Loucy (cell line): ENCODE measurements at regions not wholly inside any gene's neighbourhood (a gene's known extent, or its start where the extent isn't known, plus 50 kb on each side); places are given as distances from the start of the nearest gene placed in this dataset.

Source experiments
- H2AFZ ChIP-seq: fragments of 200-600 bp; sonication (generic); 2 replicates; pipeline ENCODE4 v1.6.0; 2016; ENCODE audit warnings: antibody characterized with exemption, mild to moderate bottlenecking, low read length, moderate library complexity
- H3F3A ChIP-seq: fragments of 200-600 bp; 2 replicates; pipeline ENCODE4 v1.6.0; 2016; ENCODE audit warnings: antibody characterized with exemption, low read depth, mild to moderate bottlenecking
- H3K27me3 ChIP-seq: fragments of 200-600 bp; sonication (generic); 2 replicates; pipeline ENCODE4 v1.6.1; 2014; ENCODE audit warnings: low read length, mild to moderate bottlenecking; ENCODE audit not compliant: insufficient read depth, poor library complexity, severe bottlenecking
- H3K36me3 ChIP-seq: fragments of 200-600 bp; sonication (generic); 2 replicates; pipeline ENCODE4 v1.6.1; 2016; ENCODE audit warnings: low read length; ENCODE audit not compliant: insufficient read depth
- H3K4me1 ChIP-seq: fragments of 200-600 bp; sonication (generic); 2 replicates; pipeline ENCODE4 v1.5.1; 2014; ENCODE audit warnings: low read length, mild to moderate bottlenecking; ENCODE audit not compliant: insufficient read depth, poor library complexity, severe bottlenecking
- H3K4me2 ChIP-seq: fragments of 200-600 bp; sonication (generic); 2 replicates; pipeline ENCODE4 v1.6.0; 2014; ENCODE audit warnings: antibody characterized with exemption, low read length, low read depth, mild to moderate bottlenecking; ENCODE audit not compliant: poor library complexity, severe bottlenecking
- H3K4me3 ChIP-seq: fragments of 200-600 bp; sonication (generic); 2 replicates; pipeline ENCODE4 v1.5.1; 2014; ENCODE audit warnings: low read length, mild to moderate bottlenecking, mixed read lengths; ENCODE audit not compliant: poor library complexity, severe bottlenecking
- H3K79me2 ChIP-seq: fragments of 200-600 bp; sonication (generic); 2 replicates; pipeline ENCODE4 v1.6.1; 2014; ENCODE audit warnings: low read length; ENCODE audit not compliant: insufficient read depth
- H3K9ac ChIP-seq: fragments of 200-600 bp; sonication (generic); 2 replicates; pipeline ENCODE4 v1.6.0; 2014; ENCODE audit warnings: mild to moderate bottlenecking, low read depth, low read length, moderate library complexity; ENCODE audit not compliant: poor library complexity, severe bottlenecking
- H3K9me2 ChIP-seq: fragments of 200-600 bp; sonication (generic); replicated peaks from 2 replicates; pipeline ENCODE4 v1.6.1; 2016; ENCODE audit warnings: low read depth, low read length, mixed read lengths
- H3K9me3 ChIP-seq: fragments of 200-600 bp; sonication (generic); 2 replicates; pipeline ENCODE4 v1.6.1; 2014; ENCODE audit warnings: mild to moderate bottlenecking, antibody characterized with exemption, low read length, low read depth; ENCODE audit not compliant: insufficient read depth
- H4K20me1 ChIP-seq: fragments of 200-600 bp; sonication (generic); 2 replicates; pipeline ENCODE4 v1.6.0; 2014; ENCODE audit warnings: antibody characterized with exemption, low read length, mild to moderate bottlenecking; ENCODE audit not compliant: insufficient read depth, poor library complexity, severe bottlenecking
- EZH2phosphoT487 ChIP-seq: fragments of 200-600 bp; IDR thresholded peaks from 2 replicates; pipeline ENCODE4 v1.6.1; 2018; ENCODE audit warnings: antibody characterized with exemption, mild to moderate bottlenecking, moderate library complexity, borderline replicate concordance
- TF ChIP-seq, protein P1 (sequence below): fragments of 200-600 bp; sonication (generic); conservative IDR thresholded peaks from 2 replicates; pipeline ENCODE4 v1.5.1; 2014; ENCODE audit warnings: mild to moderate bottlenecking, antibody characterized with exemption, low read length

DNA sequence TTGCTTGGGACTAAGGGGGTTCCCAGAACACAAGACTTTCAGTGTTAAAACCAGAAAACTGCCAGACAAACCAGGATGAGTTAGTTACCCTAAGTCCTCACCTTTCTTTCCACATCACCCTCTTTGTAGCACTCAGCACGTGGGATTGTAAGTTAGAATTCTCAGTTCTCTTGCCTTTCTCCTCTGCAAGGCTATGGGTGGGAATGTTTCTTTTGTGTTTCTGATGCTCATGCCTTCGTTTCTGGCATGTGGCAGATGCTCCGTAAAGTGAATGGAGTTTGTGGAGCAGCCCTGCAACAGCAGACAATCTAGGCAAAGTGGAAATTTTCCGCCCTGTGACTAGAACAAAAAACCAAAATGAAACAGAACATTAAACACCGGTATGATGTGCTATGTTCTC lies 64.7 kb upstream of the SPP1 start:
- Histone ChIP-seq H3K9ac (no peak overlapping the region), H3K9me2 (no peaks in the 10 kb centered on the region), H3K79me2 (no peaks in the 10 kb centered on the region), H3K27me3 (no peaks in the 10 kb centered on the region), H3K9me3 (no peaks in the 10 kb centered on the region), H3K36me3 (no peaks in the 10 kb centered on the region), H3K4me3 (no peak overlapping the region), H3K4me1 (no peaks in the 10 kb centered on the region), H4K20me1 (no peaks in the 10 kb centered on the region), H3K4me2 (no peak overlapping the region), H3F3A (no peaks in the 10 kb centered on the region), H2AFZ (peak overlapping the region; percentile 2; the same call in 1 of the 2 replicates)
- TF ChIP-seq, protein P1, sequence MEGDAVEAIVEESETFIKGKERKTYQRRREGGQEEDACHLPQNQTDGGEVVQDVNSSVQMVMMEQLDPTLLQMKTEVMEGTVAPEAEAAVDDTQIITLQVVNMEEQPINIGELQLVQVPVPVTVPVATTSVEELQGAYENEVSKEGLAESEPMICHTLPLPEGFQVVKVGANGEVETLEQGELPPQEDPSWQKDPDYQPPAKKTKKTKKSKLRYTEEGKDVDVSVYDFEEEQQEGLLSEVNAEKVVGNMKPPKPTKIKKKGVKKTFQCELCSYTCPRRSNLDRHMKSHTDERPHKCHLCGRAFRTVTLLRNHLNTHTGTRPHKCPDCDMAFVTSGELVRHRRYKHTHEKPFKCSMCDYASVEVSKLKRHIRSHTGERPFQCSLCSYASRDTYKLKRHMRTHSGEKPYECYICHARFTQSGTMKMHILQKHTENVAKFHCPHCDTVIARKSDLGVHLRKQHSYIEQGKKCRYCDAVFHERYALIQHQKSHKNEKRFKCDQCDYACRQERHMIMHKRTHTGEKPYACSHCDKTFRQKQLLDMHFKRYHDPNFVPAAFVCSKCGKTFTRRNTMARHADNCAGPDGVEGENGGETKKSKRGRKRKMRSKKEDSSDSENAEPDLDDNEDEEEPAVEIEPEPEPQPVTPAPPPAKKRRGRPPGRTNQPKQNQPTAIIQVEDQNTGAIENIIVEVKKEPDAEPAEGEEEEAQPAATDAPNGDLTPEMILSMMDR, result no peak
- TF ChIP-seq EZH2phosphoT487, result no peak

DNA sequence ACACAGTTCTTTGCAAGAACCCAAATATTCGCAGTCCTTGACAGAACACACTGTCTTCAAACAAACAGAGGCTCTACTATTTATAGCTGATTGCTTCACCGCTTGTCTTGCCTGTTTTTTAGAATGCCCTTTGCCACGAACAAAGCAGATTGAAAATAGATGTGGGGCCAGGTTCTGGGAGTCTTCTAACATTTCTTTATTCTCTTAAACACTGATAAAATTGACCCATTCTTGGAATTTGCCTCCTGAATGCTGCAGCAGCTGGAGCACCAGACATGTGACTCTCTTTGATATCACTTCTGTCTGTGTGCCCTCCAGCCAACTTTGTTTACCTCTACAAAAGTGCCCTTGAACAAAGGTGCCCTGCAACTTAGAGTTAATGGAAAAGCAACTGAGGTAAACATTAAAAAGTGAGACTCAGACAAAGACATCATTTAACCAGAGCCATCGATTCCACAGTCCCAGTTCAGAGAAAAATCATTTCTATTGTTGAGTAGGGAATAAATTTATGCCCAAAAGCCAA lies 64.2 kb upstream of the SPP1 start:
- Histone ChIP-seq H3K4me1 (no peaks in the 10 kb centered on the region), H3K27me3 (no peaks in the 10 kb centered on the region), H3K4me2 (no peak overlapping the region), H3K79me2 (no peaks in the 10 kb centered on the region), H4K20me1 (no peaks in the 10 kb centered on the region), H3K9me2 (no peaks in the 10 kb centered on the region), H3K9ac (no peak overlapping the region), H2AFZ (0 out of 2 replicates have a peak overlapping the region, but pooled peaks have one; percentile 2), H3F3A (no peaks in the 10 kb centered on the region), H3K4me3 (no peak overlapping the region), H3K36me3 (no peaks in the 10 kb centered on the region), H3K9me3 (no peaks in the 10 kb centered on the region)
- TF ChIP-seq, protein P1, result no peak
- no peak for TF ChIP-seq EZH2phosphoT487

DNA sequence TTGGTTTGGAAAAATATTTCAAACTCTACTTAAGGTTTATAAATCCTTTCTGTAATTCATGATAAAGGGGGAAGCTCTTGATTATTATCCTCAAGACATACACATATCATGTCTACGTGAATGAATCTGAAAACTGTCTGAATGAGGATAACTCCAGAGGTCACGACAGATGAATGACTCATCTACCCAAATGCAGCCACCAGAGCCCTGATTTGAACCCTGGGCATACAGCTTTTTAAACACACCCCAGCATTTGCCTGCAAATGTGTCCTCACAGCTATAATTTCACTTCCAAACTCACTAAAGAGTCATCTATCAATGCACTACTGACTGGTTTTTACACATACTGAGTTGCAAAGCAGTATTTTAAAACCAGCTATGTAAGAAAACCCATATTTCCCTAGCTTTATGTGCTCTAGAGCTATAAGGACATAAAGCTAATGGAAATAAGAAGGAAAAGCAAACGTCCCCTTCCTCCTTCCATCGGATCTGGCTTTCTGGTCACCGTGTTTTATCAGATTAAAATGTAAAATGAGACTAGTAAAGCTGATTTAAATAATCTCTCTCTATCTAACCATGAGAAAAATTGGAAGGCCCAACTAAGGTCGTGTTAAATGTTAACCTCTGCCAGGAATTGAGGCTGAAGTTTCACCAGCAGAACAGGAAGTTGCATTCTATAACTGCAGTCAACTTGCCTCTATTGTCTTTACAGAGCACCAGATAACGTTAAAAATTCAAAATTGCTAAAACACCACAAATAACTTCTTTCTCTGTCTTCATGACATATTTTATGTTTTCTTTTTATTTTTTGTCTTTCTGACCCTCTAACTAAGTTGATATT lies 63.1 kb upstream of the SPP1 start:
- TF ChIP-seq EZH2phosphoT487, result no peak
- peak overlapping the region; percentile 50 for H2AFZ ChIP-seq
- no peaks in the 10 kb centered on the region for H3K9me2 ChIP-seq

More for the DNA sequence above, 63.1 kb upstream of the SPP1 start:
- Histone ChIP-seq H3K9ac (no peak overlapping the region), H3K79me2 (no peaks in the 10 kb centered on the region), H3K9me3 (no peaks in the 10 kb centered on the region), H3K4me1 (no peaks in the 10 kb centered on the region), H4K20me1 (no peaks in the 10 kb centered on the region), H3K4me3 (no peak overlapping the region), H3K27me3 (no peaks in the 10 kb centered on the region), H3K36me3 (no peaks in the 10 kb centered on the region), H3K4me2 (no peak overlapping the region), H3F3A (no peaks in the 10 kb centered on the region)
